Choroid plexus epithelial cell (primary cell): ENCODE measurements at regions not wholly inside any gene's neighbourhood (a gene's known extent, or its start where the extent isn't known, plus 50 kb on each side); places are given as distances from the start of the nearest gene placed in this dataset.
A peak's percentile ranks its signal among the peaks of the same experiment; 100 is the strongest.

Source experiments
- DNase-seq: peaks from one replicate; pipeline ENCODE4 v3.0.0-alpha.2; 2010; ENCODE audit warnings: low read depth
- H3K4me3 ChIP-seq: 2 replicates; pipeline ENCODE4 v1.5.1; 2011; ENCODE audit warnings: low read depth, mild to moderate bottlenecking, control low read depth, low read length, moderate library complexity
- CTCF ChIP-seq: conservative IDR thresholded peaks from 2 replicates; pipeline ENCODE4 v1.5.1; 2011; ENCODE audit warnings: low read depth, mild to moderate bottlenecking, control low read depth, inconsistent platforms, low read length, moderate library complexity

GRCh38 chr9:17005056-17005823, 129.6 kb upstream of the CNTLN start:
- TF ChIP-seq CTCF = peak; percentile 18
- DNase-seq = peak; percentile 87
- H3K4me3 ChIP-seq = peak overlapping the region; percentile 41

- TF ChIP-seq CTCF = no peak
- peak; percentile 57 for DNase-seq
- no peak overlapping the region for H3K4me3 ChIP-seq
Observed at GRCh38 chr9:17004500-17004899, 130.3 kb upstream of the CNTLN start.

GRCh38 chr9:17003576-17004240, 131.1 kb upstream of the CNTLN start:
- peak; percentile 68 for DNase-seq
- H3K4me3 ChIP-seq = no peak overlapping the region
- TF ChIP-seq CTCF = no peak

GRCh38 chr9:16996901-16997491, 126.5 kb upstream of the BNC2 start:
- H3K4me3 ChIP-seq = no peak overlapping the region
- no peak for DNase-seq
- no peak for TF ChIP-seq CTCF

GRCh38 chr9:16992138-16992537, 121.7 kb upstream of the BNC2 start:
- no peak for TF ChIP-seq CTCF
- DNase-seq = no peak
- no peak overlapping the region for H3K4me3 ChIP-seq

GRCh38 chr9:16987026-16987425, 116.6 kb upstream of the BNC2 start:
- no peak for TF ChIP-seq CTCF
- peak; percentile 72 for DNase-seq
- H3K4me3 ChIP-seq = no peak overlapping the region
